Endothelial cell of umbilical vein (primary cell): ENCODE measurements at regions not wholly inside any gene's neighbourhood (a gene's known extent, or its start where the extent isn't known, plus 50 kb on each side); places are given as distances from the start of the nearest gene placed in this dataset.

Experiments
- FOS ChIP-seq: IDR thresholded peaks from 2 replicates; pipeline ENCODE4 v1.6.1; 2011; ENCODE audit warnings: mild to moderate bottlenecking, low read length, moderate library complexity, borderline replicate concordance; ENCODE audit not compliant: insufficient read depth
- MYC ChIP-seq: IDR thresholded peaks from one replicate; pipeline ENCODE4 v1.6.1; 2011; ENCODE audit warnings: mild to moderate bottlenecking, low read depth, low read length
- POLR2A ChIP-seq: IDR thresholded peaks from 2 replicates; pipeline ENCODE4 v1.6.1; 2012; ENCODE audit warnings: low read depth, mild to moderate bottlenecking, control low read depth, low read length
- TF ChIP-seq, protein P1 (sequence below), 2 donors: IDR thresholded peaks; 1 replicate in 1 of 2; 2 replicates in 1 of 2; pipeline ENCODE4 v1.5.1; 2011; ENCODE audit warnings: low read length in 2 of 2, mild to moderate bottlenecking in 2 of 2, moderate library complexity in 2 of 2, control low read depth in 1 of 2, inconsistent platforms in 1 of 2, low read depth in 1 of 2; ENCODE audit not compliant: insufficient read depth in 1 of 2; ENCODE audit errors: extremely low read depth in 1 of 2

- no peak for TF ChIP-seq FOS
- TF ChIP-seq, protein P1, sequence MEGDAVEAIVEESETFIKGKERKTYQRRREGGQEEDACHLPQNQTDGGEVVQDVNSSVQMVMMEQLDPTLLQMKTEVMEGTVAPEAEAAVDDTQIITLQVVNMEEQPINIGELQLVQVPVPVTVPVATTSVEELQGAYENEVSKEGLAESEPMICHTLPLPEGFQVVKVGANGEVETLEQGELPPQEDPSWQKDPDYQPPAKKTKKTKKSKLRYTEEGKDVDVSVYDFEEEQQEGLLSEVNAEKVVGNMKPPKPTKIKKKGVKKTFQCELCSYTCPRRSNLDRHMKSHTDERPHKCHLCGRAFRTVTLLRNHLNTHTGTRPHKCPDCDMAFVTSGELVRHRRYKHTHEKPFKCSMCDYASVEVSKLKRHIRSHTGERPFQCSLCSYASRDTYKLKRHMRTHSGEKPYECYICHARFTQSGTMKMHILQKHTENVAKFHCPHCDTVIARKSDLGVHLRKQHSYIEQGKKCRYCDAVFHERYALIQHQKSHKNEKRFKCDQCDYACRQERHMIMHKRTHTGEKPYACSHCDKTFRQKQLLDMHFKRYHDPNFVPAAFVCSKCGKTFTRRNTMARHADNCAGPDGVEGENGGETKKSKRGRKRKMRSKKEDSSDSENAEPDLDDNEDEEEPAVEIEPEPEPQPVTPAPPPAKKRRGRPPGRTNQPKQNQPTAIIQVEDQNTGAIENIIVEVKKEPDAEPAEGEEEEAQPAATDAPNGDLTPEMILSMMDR (IDR thresholded peaks at IDR 0.05; ENCODE audit: extremely low read depth in 1 of 2, insufficient read depth in 1 of 2, low read depth in 1 of 2, low read length in 2 of 2), result no peak
- no peak for TF ChIP-seq MYC
- no peak for TF ChIP-seq POLR2A
Measured at GRCh38 chr12:89281539-89281867, 70.8 kb downstream of the DUSP6 start.
